T-helper 2 cell treated with Interferon-gamma antibody and Interleukin-4, amounts not matched to agents 5 μg/mL and 100 μg/mL, for 36 hours (primary cell): ENCODE measurements at regions not wholly inside any gene's neighbourhood (a gene's known extent, or its start where the extent isn't known, plus 50 kb on each side); places are given as distances from the start of the nearest gene placed in this dataset.

ENCODE experiments used
- DNase-seq: peaks from one replicate; pipeline ENCODE4 v3.0.0; 2021; ENCODE audit warnings: low spot score
- H3K27ac Mint-ChIP-seq: one replicate; pipeline ENCODE4 v1.8.0; 2021; ENCODE audit warnings: mild to moderate bottlenecking, mixed read lengths
- H3K27me3 Mint-ChIP-seq: one replicate; pipeline ENCODE4 v1.8.0; 2021; ENCODE audit warnings: low read depth, mixed read lengths
- H3K36me3 Mint-ChIP-seq: one replicate; pipeline ENCODE4 v1.8.0; 2021; ENCODE audit warnings: low read depth, mixed read lengths
- H3K4me1 Mint-ChIP-seq: one replicate; pipeline ENCODE4 v1.8.0; 2021; ENCODE audit warnings: low read depth, mixed read lengths
- H3K4me3 Mint-ChIP-seq: one replicate; pipeline ENCODE4 v1.8.0; 2022; ENCODE audit warnings: mild to moderate bottlenecking, moderate library complexity, mixed read lengths
- H3K9me3 Mint-ChIP-seq: one replicate; pipeline ENCODE4 v1.8.0; 2021; ENCODE audit warnings: mixed read lengths

- H3K27ac Mint-ChIP-seq = no peak overlapping the region
- peaks cover 3% of the 10 kb centered on the region for H3K9me3 Mint-ChIP-seq
- no peaks in the 10 kb centered on the region for H3K27me3 Mint-ChIP-seq
- H3K4me3 Mint-ChIP-seq = no peak overlapping the region
- no peaks in the 10 kb centered on the region for H3K4me1 Mint-ChIP-seq
- DNase-seq = no peak
- no peaks in the 10 kb centered on the region for H3K36me3 Mint-ChIP-seq
Observed at GRCh38 chr5:117792476-117792875, 1195.9 kb downstream of the DTWD2 start.

GRCh38 chr5:117788596-117788995 lies 1199.8 kb downstream of the DTWD2 start:
- peaks cover 3% of the 10 kb centered on the region for H3K9me3 Mint-ChIP-seq
- no peak overlapping the region for H3K27ac Mint-ChIP-seq
- no peaks in the 10 kb centered on the region for H3K4me1 Mint-ChIP-seq
- H3K36me3 Mint-ChIP-seq = no peaks in the 10 kb centered on the region
- no peak overlapping the region for H3K4me3 Mint-ChIP-seq
- H3K27me3 Mint-ChIP-seq = no peaks in the 10 kb centered on the region
- no peak for DNase-seq

- H3K4me3 Mint-ChIP-seq = no peak overlapping the region
- H3K27ac Mint-ChIP-seq = no peak overlapping the region
Observed at GRCh38 chr5:117779171-117779570, 1204.5 kb upstream of the SEMA6A start.

DNA sequence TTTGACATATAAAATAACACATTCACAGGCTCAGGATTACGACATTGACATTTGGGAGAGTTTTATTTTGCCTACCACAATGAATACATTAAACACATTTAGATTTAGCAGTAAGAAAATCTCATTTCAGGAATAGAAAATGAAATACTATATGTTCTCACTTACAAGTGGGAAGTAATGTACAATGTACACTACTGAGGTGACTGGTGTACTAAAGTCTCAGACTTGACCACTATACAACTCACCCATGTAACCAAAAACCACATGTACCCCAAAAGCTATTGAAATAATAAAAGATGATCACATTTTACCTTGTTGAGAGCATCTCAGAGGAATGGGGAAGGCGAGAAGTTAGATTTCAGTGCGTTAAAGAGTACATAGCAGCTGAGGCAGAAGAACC lies 1202.4 kb upstream of the SEMA6A start:
- DNase-seq = no peak
- H3K36me3 Mint-ChIP-seq = no peaks in the 10 kb centered on the region
- H3K27ac Mint-ChIP-seq = no peak overlapping the region
- H3K4me1 Mint-ChIP-seq = no peaks in the 10 kb centered on the region
- no peaks in the 10 kb centered on the region for H3K27me3 Mint-ChIP-seq
- no peak overlapping the region for H3K4me3 Mint-ChIP-seq
- peaks cover 27% of the 10 kb centered on the region for H3K9me3 Mint-ChIP-seq

More at GRCh38 chr5:117779171-117779570, 1204.5 kb upstream of the SEMA6A start:
- no peak for DNase-seq
- H3K27me3 Mint-ChIP-seq = no peaks in the 10 kb centered on the region
- H3K36me3 Mint-ChIP-seq = no peaks in the 10 kb centered on the region
- H3K9me3 Mint-ChIP-seq = peaks cover 13% of the 10 kb centered on the region
- no peaks in the 10 kb centered on the region for H3K4me1 Mint-ChIP-seq

DNA sequence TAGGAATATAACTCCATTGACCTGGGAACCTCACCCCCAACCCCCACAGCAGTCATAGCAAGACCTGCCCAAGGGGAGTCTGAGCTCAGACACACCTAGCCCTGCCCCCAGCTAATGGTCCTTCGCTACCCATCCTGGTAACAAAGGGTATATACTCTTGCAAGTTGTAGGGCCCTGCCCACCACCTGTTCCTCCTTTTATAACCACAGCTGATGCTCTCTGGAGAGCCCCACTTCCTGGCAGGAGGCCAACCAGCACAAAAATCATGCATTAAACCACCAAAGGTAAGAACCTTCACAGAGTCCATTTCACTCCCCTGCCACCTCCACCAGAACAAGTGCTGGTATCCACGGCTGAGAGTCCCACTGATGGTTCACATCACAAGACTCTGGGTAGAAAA lies 1195.3 kb upstream of the SEMA6A start:
- no peaks in the 10 kb centered on the region for H3K4me1 Mint-ChIP-seq
- H3K27ac Mint-ChIP-seq = no peak overlapping the region
- no peak for DNase-seq
- H3K27me3 Mint-ChIP-seq = no peaks in the 10 kb centered on the region
- no peaks in the 10 kb centered on the region for H3K36me3 Mint-ChIP-seq
- H3K4me3 Mint-ChIP-seq = no peak overlapping the region
- H3K9me3 Mint-ChIP-seq = peaks cover 26% of the 10 kb centered on the region

DNA sequence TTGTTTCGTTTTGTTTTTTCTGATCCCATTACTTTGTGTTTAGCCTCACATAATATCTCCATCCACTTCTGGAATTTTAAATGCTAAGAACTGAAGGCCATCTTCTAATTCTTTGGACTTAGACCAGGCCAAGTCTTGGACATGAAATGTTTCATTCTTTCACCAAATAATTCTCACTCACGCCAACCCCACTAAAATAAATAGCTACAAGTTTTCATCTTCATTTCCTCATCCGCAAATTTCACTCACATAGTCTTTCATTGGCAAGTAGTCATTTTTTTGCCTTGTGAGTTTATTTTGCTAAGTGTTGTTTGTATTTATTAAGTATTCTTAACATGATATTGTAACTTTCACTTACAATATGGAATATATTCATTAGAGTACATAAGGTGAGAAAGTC lies 1188.6 kb upstream of the SEMA6A start:
- Mint-ChIP-seq H3K27me3 (no peaks in the 10 kb centered on the region), H3K27ac (no peak overlapping the region), H3K36me3 (no peaks in the 10 kb centered on the region), H3K4me3 (no peak overlapping the region), H3K9me3 (no peaks in the 10 kb centered on the region), H3K4me1 (no peaks in the 10 kb centered on the region)
- DNase-seq = no peak

DNA sequence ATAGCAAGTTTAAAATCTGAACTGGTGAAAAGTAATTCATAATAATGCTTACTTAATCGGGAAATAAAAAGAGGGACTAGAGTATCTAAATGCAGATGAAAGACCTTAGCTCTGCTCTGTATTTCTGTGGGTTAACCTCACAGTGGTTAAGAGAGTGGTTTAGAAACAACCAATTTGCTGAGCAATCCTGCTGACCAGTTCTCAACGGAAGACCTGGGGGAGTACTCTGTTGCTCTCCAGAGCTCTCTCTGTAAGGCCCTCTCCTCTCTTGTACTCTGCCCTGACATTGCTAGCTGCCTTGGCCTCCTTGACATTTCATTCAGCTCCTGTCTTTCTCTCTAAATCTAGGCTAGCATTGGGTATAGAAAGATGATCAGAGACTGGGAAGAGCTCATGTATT lies 1186.6 kb upstream of the SEMA6A start:
- no peaks in the 10 kb centered on the region for H3K9me3 Mint-ChIP-seq
- DNase-seq = no peak
- H3K4me1 Mint-ChIP-seq = no peaks in the 10 kb centered on the region
- no peaks in the 10 kb centered on the region for H3K36me3 Mint-ChIP-seq
- H3K27ac Mint-ChIP-seq = no peak overlapping the region
- H3K27me3 Mint-ChIP-seq = no peaks in the 10 kb centered on the region
- H3K4me3 Mint-ChIP-seq = no peak overlapping the region

DNA sequence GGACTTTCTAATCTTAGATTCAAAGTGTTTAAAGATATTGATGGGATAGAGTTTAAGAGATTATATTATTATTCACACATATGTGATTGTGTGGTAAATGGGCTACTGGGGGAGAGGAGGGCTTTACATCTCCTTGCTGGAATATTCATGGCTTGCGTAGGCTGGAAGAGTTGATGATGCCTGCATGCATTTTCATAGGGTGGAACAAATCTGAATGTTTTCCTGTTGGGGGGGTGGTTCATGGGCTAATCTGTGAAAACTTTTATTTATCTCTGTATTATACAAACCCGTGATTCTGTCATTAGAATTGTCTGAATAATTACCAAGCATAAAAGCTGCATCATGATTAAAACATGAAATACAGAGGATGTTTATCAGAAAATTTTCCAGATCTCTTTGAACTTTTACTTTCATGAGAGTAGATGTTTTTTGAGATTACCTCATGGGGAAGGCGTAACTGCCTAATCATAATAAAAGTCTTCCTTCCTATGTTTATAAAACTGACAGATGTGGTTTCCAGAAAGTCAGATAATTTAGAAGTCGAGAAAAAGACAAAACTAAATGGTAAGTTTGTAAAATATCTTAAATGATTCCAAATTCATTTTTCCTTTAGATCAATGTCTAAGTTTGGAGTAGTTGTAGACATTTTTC lies 1185.4 kb upstream of the SEMA6A start:
- H3K36me3 Mint-ChIP-seq = no peaks in the 10 kb centered on the region
- no peaks in the 10 kb centered on the region for H3K9me3 Mint-ChIP-seq
- H3K4me1 Mint-ChIP-seq = no peaks in the 10 kb centered on the region
- no peaks in the 10 kb centered on the region for H3K27me3 Mint-ChIP-seq
- DNase-seq = no peak
- no peak overlapping the region for H3K4me3 Mint-ChIP-seq
- no peak overlapping the region for H3K27ac Mint-ChIP-seq

GRCh38 chr5:117752403-117752802 lies 1177.8 kb upstream of the SEMA6A start:
- H3K36me3 Mint-ChIP-seq = no peaks in the 10 kb centered on the region
- DNase-seq = no peak
- H3K4me1 Mint-ChIP-seq = no peaks in the 10 kb centered on the region
- H3K27ac Mint-ChIP-seq = no peak overlapping the region
- peaks cover 4% of the 10 kb centered on the region for H3K9me3 Mint-ChIP-seq
- H3K27me3 Mint-ChIP-seq = no peaks in the 10 kb centered on the region
- H3K4me3 Mint-ChIP-seq = no peak overlapping the region

GRCh38 chr5:117748336-117748735 lies 1173.7 kb upstream of the SEMA6A start:
- Mint-ChIP-seq H3K9me3 (peaks cover 6% of the 10 kb centered on the region), H3K4me1 (no peaks in the 10 kb centered on the region), H3K27me3 (no peaks in the 10 kb centered on the region), H3K36me3 (no peaks in the 10 kb centered on the region), H3K27ac (no peak overlapping the region), H3K4me3 (no peak overlapping the region)
- no peak for DNase-seq

DNA sequence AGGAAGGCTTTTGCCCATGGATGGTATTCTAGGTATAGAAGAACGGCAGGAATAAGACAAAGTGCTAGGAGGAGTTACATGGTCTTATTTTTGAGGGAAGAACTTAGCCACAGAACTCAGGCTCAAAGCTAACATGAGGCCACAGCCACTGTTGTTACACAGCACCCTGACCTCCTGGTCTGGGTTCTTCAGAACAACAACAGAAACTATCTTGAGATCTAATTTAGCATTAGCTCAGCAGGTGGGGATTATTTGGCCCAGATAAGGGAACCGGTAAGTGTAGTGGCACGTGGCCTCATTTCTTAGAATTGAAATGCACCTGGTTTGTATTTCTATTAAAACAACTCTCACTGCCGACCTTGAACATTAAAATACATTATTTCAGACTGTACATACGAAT lies 1168.7 kb upstream of the SEMA6A start:
- no peak for DNase-seq
- no peaks in the 10 kb centered on the region for H3K27me3 Mint-ChIP-seq
- no peak overlapping the region for H3K27ac Mint-ChIP-seq
- no peaks in the 10 kb centered on the region for H3K4me1 Mint-ChIP-seq
- peaks cover 4% of the 10 kb centered on the region for H3K9me3 Mint-ChIP-seq
- H3K36me3 Mint-ChIP-seq = no peaks in the 10 kb centered on the region
- no peak overlapping the region for H3K4me3 Mint-ChIP-seq

GRCh38 chr5:117741655-117742206 lies 1167.1 kb upstream of the SEMA6A start:
- DNase-seq = no peak
- Mint-ChIP-seq H3K36me3 (no peaks in the 10 kb centered on the region), H3K27ac (no peak overlapping the region), H3K4me1 (no peaks in the 10 kb centered on the region), H3K4me3 (no peak overlapping the region), H3K27me3 (no peaks in the 10 kb centered on the region), H3K9me3 (peaks cover 11% of the 10 kb centered on the region)

- H3K9me3 Mint-ChIP-seq = peaks cover 11% of the 10 kb centered on the region
- no peak overlapping the region for H3K4me3 Mint-ChIP-seq
- no peaks in the 10 kb centered on the region for H3K4me1 Mint-ChIP-seq
- DNase-seq = no peak
- H3K27ac Mint-ChIP-seq = no peak overlapping the region
- no peaks in the 10 kb centered on the region for H3K36me3 Mint-ChIP-seq
- H3K27me3 Mint-ChIP-seq = no peaks in the 10 kb centered on the region
Observed at GRCh38 chr5:117740268-117740667, 1165.6 kb upstream of the SEMA6A start.

DNA sequence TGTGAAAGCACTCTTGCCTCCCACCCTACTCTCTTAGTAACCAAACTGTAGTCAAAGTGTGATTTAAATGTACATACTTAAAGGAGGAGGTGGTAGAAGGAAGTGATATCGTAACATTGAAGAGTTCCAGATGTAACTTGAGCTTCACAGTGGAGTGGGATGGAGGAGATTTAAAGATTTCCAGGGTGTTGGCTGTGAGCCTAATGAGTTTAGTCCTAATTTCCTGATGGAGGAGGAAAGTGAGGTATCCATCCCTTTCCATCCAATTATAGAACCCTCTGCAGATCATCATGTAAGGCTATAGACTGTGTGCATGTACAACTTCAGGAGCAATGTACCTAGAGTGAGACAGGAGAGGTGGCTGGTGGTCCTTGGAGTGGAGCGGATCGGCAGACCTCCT lies 1163.9 kb upstream of the SEMA6A start:
- no peak overlapping the region for H3K4me3 Mint-ChIP-seq
- H3K27me3 Mint-ChIP-seq = no peaks in the 10 kb centered on the region
- H3K4me1 Mint-ChIP-seq = no peaks in the 10 kb centered on the region
- peaks cover 7% of the 10 kb centered on the region for H3K9me3 Mint-ChIP-seq
- DNase-seq = no peak
- H3K36me3 Mint-ChIP-seq = no peaks in the 10 kb centered on the region
- H3K27ac Mint-ChIP-seq = no peak overlapping the region

DNA sequence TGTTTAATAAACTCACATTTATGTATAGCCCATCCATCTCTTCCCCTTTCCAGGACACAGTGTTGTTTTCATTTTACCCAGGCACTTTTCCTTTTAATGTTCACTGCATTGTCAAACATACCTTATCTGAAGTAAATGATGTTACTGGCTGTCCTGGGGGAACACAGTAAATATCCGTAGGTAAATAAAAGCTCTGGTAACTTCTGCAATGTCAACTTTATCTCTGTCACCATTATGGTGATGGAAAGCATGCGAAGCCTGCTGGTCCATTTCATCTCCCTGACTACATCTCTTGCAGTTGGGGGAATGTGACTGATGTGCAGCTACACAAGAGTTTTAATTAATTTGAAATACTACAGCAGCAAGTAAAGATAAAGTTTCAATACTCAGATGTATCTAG lies 1162.1 kb upstream of the SEMA6A start:
- DNase-seq = no peak
- H3K36me3 Mint-ChIP-seq = no peaks in the 10 kb centered on the region
- H3K4me1 Mint-ChIP-seq = no peaks in the 10 kb centered on the region
- no peak overlapping the region for H3K27ac Mint-ChIP-seq
- no peaks in the 10 kb centered on the region for H3K27me3 Mint-ChIP-seq
- peaks cover 13% of the 10 kb centered on the region for H3K9me3 Mint-ChIP-seq
- no peak overlapping the region for H3K4me3 Mint-ChIP-seq
